HEK293 (cell line): ENCODE measurements at regions not wholly inside any gene's neighbourhood (a gene's known extent, or its start where the extent isn't known, plus 50 kb on each side); places are given as distances from the start of the nearest gene placed in this dataset.

Experiments
- ATF2 ChIP-seq: fragments of 450-650 bp; formaldehyde crosslinking; IDR thresholded peaks from 2 replicates; pipeline ENCODE4 v1.5.1; 2016; ENCODE audit warnings: missing biosample characterization, missing genetic modification characterization, low read depth
- CTCF ChIP-seq: fragments of 450-650 bp; formaldehyde crosslinking; IDR thresholded peaks from 2 replicates; pipeline ENCODE4 v1.5.1; 2016; ENCODE audit warnings: missing biosample characterization, missing genetic modification characterization
- HOXC10 ChIP-seq: sonication (generic); formaldehyde crosslinking; IDR thresholded peaks from 2 replicates; pipeline ENCODE4 v1.8.1; 2023; ENCODE audit warnings: mild to moderate bottlenecking, missing genetic modification reagents
- PRDM2 ChIP-seq: fragments of 450-650 bp; formaldehyde crosslinking; IDR thresholded peaks from 2 replicates; pipeline ENCODE4 v1.5.1; 2016; ENCODE audit warnings: missing biosample characterization, missing genetic modification characterization, borderline replicate concordance
- SP2 ChIP-seq: fragments of 450-650 bp; formaldehyde crosslinking; IDR thresholded peaks from 2 replicates; pipeline ENCODE4 v1.5.1; 2016; ENCODE audit warnings: missing biosample characterization, missing genetic modification characterization
- YY1 ChIP-seq: fragments of 450-650 bp; formaldehyde crosslinking; IDR thresholded peaks from 2 replicates; pipeline ENCODE4 v1.5.1; 2018; ENCODE audit warnings: missing biosample characterization, missing genetic modification characterization
- ZBTB1 ChIP-seq: fragments of 450-650 bp; formaldehyde crosslinking; IDR thresholded peaks from 2 replicates; pipeline ENCODE4 v1.5.1; 2016; ENCODE audit warnings: missing biosample characterization, missing genetic modification characterization
- ZBTB7A ChIP-seq: fragments of 450-650 bp; formaldehyde crosslinking; IDR thresholded peaks from 2 replicates; pipeline ENCODE4 v1.5.1; 2016; ENCODE audit warnings: low read depth, missing biosample characterization, missing genetic modification characterization
- ZNF311 ChIP-seq: fragments of 450-650 bp; formaldehyde crosslinking; IDR thresholded peaks from 2 replicates; pipeline ENCODE4 v1.5.1; 2017; ENCODE audit warnings: missing biosample characterization, missing genetic modification characterization, borderline replicate concordance
- ZNF561 ChIP-seq: fragments of 450-650 bp; IDR thresholded peaks from 2 replicates; pipeline ENCODE4 v1.5.1; 2018; ENCODE audit warnings: missing biosample characterization, missing genetic modification characterization, borderline replicate concordance
- ZNF610 ChIP-seq: fragments of 450-650 bp; formaldehyde crosslinking; IDR thresholded peaks from 2 replicates; pipeline ENCODE4 v1.5.1; 2016; ENCODE audit warnings: missing biosample characterization, missing genetic modification characterization, borderline replicate concordance
- ZNF623 ChIP-seq: fragments of 450-650 bp; formaldehyde crosslinking; IDR thresholded peaks from 2 replicates; pipeline ENCODE4 v1.5.1; 2016; ENCODE audit warnings: missing biosample characterization, missing genetic modification characterization
- ZNF776 ChIP-seq: fragments of 450-650 bp; formaldehyde crosslinking; IDR thresholded peaks from 2 replicates; pipeline ENCODE4 v1.5.0; 2017; ENCODE audit warnings: missing biosample characterization, missing genetic modification characterization, borderline replicate concordance
- ZSCAN18 ChIP-seq: fragments of 450-650 bp; formaldehyde crosslinking; IDR thresholded peaks from 2 replicates; pipeline ENCODE4 v1.5.1; 2016; ENCODE audit warnings: missing biosample characterization, missing genetic modification characterization

- no peak for TF ChIP-seq ZSCAN18
- TF ChIP-seq ATF2 (tag by site-specific recombination) = no peak
- TF ChIP-seq HOXC10 = no peak
- no peak for TF ChIP-seq ZNF561
- TF ChIP-seq CTCF (tag by site-specific recombination) = no peak
- TF ChIP-seq ZNF623 (tag by site-specific recombination) = no peak
- no peak for TF ChIP-seq YY1 (tag by site-specific recombination)
- TF ChIP-seq ZBTB1 (tag by site-specific recombination) = no peak
- TF ChIP-seq ZNF610 (tag by site-specific recombination) = no peak
- no peak for TF ChIP-seq ZNF311 (tag by site-specific recombination)
- TF ChIP-seq SP2 (tag by site-specific recombination) = no peak
- no peak for TF ChIP-seq PRDM2 (tag by site-specific recombination)
- no peak for TF ChIP-seq ZBTB7A (tag by site-specific recombination)
- TF ChIP-seq ZNF776 (tag by site-specific recombination) = no peak
These were observed 1147.6 kb downstream of the AACS start for GRCh38 chr12:126212824-126213223.
